GM21529 (cell line): ENCODE measurements at regions not wholly inside any gene's neighbourhood (a gene's known extent, or its start where the extent isn't known, plus 50 kb on each side); places are given as distances from the start of the nearest gene placed in this dataset.

ENCODE experiments used
- ATAC-seq: cut with Tn5 transposase; IDR thresholded peaks from one replicate; pipeline ENCODE4 v1.9.1; 2021; ENCODE audit not compliant: unreplicated experiment

GRCh38 chr14:104435147-104436046, 144.2 kb upstream of the C14orf180 start:
- ATAC-seq = no peak

GRCh38 chr14:104436047-104436591, 143.4 kb upstream of the C14orf180 start:
- ATAC-seq = no peak

GRCh38 chr14:104436741-104437701, 142.5 kb upstream of the C14orf180 start:
- ATAC-seq = no peak

- ATAC-seq = no peak
Measured at GRCh38 chr14:104437703-104438102, 141.9 kb upstream of the C14orf180 start.

- no peak for ATAC-seq
Measured at GRCh38 chr14:104438166-104438887, 141.2 kb upstream of the C14orf180 start.

GRCh38 chr14:104439625-104440024, 139.9 kb upstream of the C14orf180 start:
- no peak for ATAC-seq

GRCh38 chr14:104440297-104440956, 139.1 kb upstream of the C14orf180 start:
- no peak for ATAC-seq

- ATAC-seq = no peak
Measured at GRCh38 chr14:104441275-104442106, 138.1 kb upstream of the C14orf180 start.

- ATAC-seq = no peak
Measured at GRCh38 chr14:104442107-104442551, 137.4 kb upstream of the C14orf180 start.

GRCh38 chr14:104442631-104443390, 136.8 kb upstream of the C14orf180 start:
- ATAC-seq = no peak

- no peak for ATAC-seq
Measured at GRCh38 chr14:104443391-104444158, 136.0 kb upstream of the C14orf180 start.

GRCh38 chr14:104444159-104445030, 135.2 kb upstream of the C14orf180 start:
- ATAC-seq = no peak

- ATAC-seq = no peak
Measured at GRCh38 chr14:104445086-104445485, 134.5 kb upstream of the C14orf180 start.

GRCh38 chr14:104445832-104446381, 133.7 kb upstream of the C14orf180 start:
- no peak for ATAC-seq

- ATAC-seq = no peak
Measured at GRCh38 chr14:104446611-104447010, 133.0 kb upstream of the C14orf180 start.

- ATAC-seq = no peak
Measured at GRCh38 chr14:104447750-104448149, 131.8 kb upstream of the C14orf180 start.
